NCI-H187 (cell line): ENCODE measurements at regions not wholly inside any gene's neighbourhood (a gene's known extent, or its start where the extent isn't known, plus 50 kb on each side); places are given as distances from the start of the nearest gene placed in this dataset.
"Not testable (repeated sequence)": the region's sequence is repeated elsewhere in the genome, so short reads cannot be mapped to it uniquely, and the experiment has no call there.

Experiments used
- DNase-seq, 2 experiments: peaks; one replicate each; lab custom pipeline; 2025; lab: John Stamatoyannopoulos, UW

- not testable (repeated sequence) for DNase-seq
Observed at GRCh38 chr16:16561532-16561931, 182.6 kb downstream of the NPIPA7 start.

DNA sequence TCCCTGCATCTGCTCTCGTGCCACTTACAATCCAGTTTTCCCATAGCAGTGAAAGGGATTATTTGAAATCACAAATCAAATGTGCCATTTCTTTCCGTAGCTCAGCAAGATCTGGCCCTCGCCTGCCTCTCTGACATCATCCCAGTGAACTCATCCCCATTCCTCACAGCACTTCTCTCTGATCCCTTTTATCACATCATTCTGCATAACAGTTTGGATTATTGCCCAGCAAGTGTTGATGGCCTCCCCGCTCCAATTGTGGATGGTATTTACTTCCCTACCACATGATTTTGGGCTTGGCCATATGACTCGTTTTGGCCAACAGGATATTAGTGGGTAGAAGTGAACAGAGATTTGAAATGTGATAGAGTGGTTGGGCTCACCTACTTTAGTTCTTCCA lies 185.0 kb downstream of the NPIPA7 start:
- not testable (repeated sequence) for DNase-seq

GRCh38 chr16:16565326-16565725 lies 186.4 kb downstream of the NPIPA7 start:
- not testable (repeated sequence) for DNase-seq

GRCh38 chr16:16570055-16570454 lies 191.1 kb downstream of the NPIPA7 start:
- DNase-seq: not testable (repeated sequence)

- DNase-seq: not testable (repeated sequence)
Observed at GRCh38 chr16:16570874-16571273, 191.9 kb downstream of the NPIPA7 start.

DNA sequence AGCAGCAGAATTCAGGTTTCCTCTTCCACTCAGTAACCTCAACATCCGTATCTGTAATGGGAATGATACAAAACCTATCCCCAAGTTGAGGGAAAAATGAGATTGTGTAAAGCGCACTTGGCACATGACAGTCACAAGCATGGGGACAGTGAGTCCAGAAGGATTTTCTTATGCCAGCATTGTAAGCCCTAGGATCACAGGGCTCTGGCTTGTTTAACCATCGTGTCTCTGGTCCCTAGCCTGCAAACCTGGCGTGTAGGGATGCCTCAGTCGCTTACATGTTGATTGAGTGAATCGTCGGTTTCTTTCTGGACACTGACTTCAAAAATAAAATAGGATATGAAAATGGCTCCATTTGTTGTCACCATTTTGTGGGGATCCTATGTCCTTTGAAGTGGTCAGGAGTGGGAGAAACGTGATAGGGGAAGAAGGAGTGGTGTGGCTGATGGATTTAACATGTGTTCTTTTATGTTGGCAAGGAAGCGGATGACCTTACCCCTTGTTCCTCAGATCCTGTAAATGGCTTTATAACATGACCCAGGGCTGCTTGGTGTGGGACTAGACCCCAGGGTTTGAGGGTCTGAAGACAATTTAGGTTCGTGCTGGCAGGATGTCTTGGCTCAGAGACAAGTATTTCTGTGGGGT lies 193.3 kb downstream of the NPIPA7 start:
- not testable (repeated sequence) for DNase-seq

- not testable (repeated sequence) for DNase-seq
Observed at GRCh38 chr16:16577062-16577461, 198.1 kb downstream of the NPIPA7 start.

DNA sequence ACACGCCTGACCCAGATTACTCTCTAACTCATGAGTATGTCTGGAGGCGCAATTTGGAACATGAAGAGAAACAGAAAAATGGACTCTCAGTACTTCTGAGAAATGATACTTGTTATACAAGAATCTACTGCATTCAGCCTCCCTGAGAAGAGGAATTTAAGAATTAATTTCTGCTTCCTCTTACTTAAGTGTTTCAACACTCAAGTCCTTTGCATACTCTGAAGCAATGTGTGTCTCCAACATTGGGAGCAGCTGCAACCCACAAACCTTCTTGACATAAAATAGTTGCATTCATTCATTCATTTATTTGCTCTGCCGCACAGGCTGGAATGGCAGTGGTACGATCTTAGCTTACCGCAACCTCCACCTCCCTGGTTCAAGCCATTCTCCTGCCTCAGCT lies 199.8 kb downstream of the NPIPA7 start:
- DNase-seq: no peak

DNA sequence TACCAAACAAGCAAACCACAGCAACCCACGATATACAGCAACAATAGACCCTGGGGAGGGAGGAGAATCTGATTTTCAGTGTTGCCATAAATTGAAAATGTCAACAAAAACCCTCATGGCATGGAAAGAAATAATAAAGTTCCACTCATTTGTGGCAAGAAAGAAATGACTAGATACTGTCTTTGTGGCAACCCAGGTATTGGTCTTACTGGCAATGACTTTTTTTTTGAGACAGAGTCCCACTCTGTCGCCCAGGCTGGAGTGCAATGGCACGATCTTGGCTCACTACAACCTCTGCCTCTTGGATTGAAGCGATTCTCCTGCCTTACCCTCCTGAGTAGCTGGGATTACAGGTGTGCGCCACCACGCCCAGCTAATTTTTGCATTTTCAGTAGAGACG lies 204.0 kb downstream of the NPIPA7 start:
- DNase-seq: not testable (repeated sequence)

DNA sequence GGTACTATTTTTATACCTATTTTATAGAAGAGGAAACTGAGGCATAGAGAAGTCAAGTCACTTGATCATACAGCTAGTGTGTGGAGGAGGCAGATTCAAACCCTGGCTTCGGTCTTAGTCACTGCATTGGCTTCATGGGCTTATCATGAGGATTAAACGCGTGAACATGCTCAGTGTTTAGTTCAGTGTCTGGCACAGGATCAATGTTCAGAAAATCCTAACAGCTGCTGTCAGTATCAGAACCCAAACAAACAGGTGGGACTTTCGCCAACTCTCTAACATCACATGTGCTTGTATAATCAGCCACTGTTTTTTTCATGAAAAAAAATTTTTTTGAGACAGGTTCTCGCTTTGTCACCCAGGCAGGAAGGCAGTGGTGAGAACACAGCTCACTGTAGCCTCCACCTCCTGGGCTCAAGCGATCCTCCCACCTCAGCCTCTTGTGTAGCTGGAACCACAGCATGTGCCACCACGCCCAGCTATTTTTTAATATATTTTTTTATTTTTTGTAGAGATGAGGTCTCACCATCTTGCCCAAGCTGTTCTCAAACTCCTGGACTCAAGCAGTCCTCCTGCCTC lies 207.2 kb downstream of the NPIPA7 start:
- not testable (repeated sequence) for DNase-seq

DNA sequence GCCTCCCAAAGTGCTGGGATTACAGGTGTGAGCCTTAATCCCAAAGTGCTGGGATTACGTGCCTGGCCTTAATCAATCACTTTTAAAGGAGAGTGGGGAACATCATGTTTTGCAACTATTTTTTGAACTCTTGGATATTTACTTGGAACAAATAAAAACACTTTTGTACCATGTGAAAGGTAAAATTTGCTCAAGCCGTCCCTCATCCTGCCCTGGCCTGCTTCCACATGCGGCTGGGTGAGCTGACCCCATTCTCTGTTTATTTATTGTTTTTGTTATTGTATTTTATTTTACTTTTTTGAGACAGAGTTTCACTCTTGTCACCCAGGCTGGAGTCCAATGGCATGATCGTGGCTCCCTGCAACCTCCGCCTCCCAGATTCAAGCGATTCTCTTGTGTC lies 208.0 kb downstream of the NPIPA7 start:
- not testable (repeated sequence) for DNase-seq

DNA sequence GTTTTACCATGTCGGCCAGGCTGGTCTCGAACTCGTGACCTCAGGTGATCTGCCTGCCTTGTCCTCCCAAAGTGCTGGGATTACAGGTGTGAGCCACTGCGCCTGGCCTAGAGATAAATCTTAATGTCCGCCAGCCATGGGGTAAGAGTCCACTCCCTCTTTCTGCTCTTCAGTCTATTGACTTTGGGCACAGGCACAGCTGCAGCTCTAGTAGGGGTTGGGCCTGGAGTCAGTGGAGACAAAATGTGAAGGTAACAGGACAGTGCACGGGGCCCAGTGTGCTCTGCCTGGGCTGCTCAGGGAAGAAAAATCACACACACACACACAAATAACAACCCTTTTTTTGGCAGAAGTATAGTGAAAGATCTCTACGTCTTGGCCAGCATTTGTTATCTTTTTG lies 209.5 kb downstream of the NPIPA7 start:
- not testable (repeated sequence) for DNase-seq

GRCh38 chr16:16590654-16591318 lies 211.8 kb downstream of the NPIPA7 start:
- not testable (repeated sequence) for DNase-seq

DNA sequence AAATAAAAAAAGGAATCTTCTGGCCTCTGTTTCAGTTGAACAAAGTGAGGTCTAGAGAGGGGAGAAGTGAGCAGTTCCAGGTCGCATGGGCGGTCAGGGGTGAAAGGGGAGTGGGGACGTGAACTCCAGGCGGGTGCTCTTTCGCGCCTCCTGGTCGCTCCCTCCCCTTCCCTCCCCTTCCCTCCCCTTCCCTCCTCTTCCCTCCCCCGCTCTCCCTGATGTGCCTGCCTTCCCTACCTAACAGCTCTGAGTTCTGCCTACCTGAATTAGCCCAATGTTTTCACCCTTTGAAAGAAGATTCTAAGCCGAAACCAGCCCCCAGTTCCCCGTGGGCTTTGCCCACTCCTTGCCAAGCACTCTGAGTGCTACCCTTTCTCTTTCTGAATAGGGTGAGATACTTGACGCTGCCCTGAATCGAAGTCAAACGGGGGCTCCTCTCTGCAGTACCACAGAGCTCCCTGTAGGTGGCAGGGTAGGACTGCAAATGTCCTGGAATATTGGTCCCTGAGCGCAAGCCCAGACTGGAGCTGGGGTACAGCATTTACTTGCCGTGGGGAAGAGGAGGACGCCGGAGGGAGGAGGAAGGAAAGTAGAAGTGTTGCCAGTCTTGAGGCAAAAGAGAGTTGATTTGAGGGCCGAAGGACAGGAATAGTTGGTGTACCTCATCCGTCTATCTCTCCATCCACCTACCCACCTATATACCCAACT lies 214.4 kb downstream of the NPIPA7 start:
- not testable (repeated sequence) for DNase-seq

GRCh38 chr16:16595029-16595718 lies 216.2 kb downstream of the NPIPA7 start:
- DNase-seq: not testable (repeated sequence)

GRCh38 chr16:16601239-16601638 lies 222.3 kb downstream of the NPIPA7 start:
- DNase-seq: not testable (repeated sequence)

DNA sequence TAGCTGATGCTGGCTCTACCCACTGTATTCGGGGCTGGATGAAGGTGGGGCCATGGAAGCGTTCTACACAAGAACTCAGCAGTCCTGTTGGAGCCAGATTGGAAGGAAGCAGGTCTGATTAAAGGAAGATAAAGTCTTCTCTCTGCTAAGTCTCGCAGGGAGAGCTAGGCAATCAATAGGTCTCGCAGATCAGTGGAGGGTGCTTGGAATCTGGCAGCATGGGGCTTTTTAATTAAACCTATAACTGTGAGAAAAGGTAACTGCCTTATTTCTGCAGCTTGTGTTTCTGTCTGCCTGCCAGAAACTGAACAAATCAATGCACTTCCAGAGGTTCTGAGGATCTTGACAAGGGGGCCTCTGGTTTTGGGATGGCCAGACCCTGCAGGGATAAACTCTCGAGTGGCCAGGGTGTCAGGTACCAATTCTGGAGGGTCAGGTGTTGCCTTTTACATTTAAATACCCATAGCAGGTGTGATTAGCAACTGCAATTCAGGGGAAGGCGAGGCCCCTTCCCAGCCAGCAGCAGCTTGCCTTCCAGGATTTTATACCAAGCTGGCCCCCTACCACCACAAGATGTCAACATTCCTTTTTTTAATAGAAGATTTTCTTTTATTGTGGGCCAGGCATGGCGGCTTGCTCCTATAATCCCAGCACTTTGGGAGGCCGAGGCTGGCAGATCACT lies 228.6 kb downstream of the NPIPA7 start:
- DNase-seq: not testable (repeated sequence)

- not testable (repeated sequence) for DNase-seq
Observed at GRCh38 chr16:16609627-16610026, 230.7 kb downstream of the NPIPA7 start.

- DNase-seq: not testable (repeated sequence)
Observed at GRCh38 chr16:16610389-16610967, 231.5 kb downstream of the NPIPA7 start.

DNA sequence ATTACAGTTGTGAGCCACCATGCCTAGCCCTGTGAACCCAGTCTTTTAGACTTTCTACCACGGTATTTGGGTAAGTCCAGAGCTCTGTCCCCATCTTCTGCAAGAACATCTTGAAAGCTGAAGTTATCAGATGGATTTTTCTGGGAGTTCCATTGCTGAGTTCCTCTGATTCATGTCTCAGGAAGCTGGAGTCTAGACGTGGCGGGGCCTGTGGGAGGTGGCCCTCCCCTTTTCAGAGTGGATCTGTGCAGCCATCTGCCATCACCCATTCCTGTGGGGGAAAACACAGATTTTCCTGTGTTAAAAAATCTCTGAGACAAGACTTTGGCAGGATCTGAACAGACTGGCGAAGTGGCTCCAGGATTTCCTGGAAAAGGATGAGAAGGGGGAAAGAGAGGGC lies 234.3 kb downstream of the NPIPA7 start:
- DNase-seq: not testable (repeated sequence)

- not testable (repeated sequence) for DNase-seq
Observed at GRCh38 chr16:16614484-16614883, 235.5 kb downstream of the NPIPA7 start.
